Posterior cingulate gyrus (tissue), 11 donors: ENCODE measurements at regions not wholly inside any gene's neighbourhood (a gene's known extent, or its start where the extent isn't known, plus 50 kb on each side); places are given as distances from the start of the nearest gene placed in this dataset.

Experiments
- DNase-seq, 10 donors: peaks; one replicate each; pipeline versions ENCODE4 v3.0.0 to v3.0.0-alpha.2; 2020 to 2021; ENCODE audit warnings: mixed read lengths in 3 of 10
- intact Hi-C: fragments of 100-400 bp; cut with DNase I; formaldehyde crosslinking; loops from one replicate; pipeline ENCODE4 v1.15.1; 2023

DNA sequence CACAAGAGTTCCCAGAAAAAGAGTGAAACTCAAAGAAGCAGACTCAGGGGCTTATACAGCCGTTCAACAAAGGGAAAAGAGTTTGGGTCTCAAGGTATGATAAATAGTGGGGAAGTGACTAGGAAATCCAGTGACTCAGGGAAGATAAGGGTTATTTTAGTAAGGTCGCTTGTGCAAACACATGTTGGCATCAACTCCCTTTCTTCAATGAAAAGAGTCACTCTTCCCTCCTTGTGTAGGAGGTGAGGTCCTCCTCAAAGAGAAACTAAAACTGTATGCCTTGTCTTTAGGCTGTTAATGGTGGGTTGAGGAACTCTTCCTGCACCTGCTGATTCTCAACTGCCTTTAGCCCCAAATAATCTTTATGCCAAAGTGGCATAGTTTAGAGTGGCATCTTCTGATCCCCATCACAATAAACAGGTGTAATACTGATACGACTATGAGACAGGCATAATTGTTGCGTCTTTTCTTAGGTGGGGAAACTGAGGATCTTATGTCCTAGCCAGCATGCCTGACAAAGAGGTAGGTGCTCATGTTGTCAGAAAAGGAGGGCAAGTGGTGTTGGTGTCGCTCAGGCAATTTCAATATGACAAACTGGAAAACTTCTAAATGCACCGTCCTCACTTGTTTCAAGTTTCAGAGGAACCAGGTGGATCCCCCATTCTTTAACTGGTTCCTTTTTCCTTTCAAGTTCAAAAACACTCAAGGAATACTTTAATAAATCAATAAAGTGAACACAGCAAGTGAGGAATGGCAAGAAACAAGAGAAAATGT, 294.1 kb upstream of the RUNX1 start:
- intact Hi-C loops: no loop called here
- no peak for DNase-seq

DNA sequence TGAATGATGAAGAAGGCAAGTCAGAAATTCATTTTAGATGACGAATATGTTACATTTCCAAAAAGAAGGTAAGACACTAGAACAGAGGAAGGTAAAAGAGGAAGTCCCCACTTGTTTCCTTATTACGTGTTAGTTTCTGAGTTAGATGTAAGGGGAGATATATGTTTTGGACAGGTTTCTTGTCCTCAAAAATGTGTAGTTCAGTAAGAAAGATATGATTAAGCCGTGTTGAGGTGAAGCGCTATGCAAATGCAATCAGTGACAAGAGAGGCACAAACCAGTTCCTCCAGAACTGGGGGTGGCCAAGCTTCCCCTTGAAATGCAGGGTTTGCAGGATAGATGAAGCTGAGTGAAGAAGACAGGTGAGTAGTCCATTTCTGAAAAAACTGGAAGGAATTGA, 293.3 kb upstream of the RUNX1 start:
- no peak for DNase-seq
- intact Hi-C loops: no loop called here

DNA sequence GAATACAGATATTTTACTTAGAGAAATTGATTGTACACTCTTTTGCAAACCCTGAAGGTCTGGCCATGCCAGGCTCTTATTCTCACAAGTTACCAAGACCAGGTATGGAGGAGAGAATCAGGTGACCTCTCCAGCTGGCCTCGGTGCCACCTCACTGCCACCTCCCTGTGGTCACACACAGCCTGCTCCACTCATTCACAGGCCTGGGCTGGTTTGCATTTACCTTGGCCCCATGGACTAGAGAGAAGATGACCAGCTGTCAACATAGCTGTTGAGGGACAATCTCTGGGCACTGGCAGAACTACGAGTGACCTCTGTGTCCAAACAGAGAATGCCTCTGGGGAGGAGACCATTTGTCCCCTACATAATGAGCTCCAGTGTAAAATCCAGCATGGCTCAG, 291.2 kb upstream of the RUNX1 start:
- no peak for DNase-seq
- intact Hi-C loops: no loop called here

DNA sequence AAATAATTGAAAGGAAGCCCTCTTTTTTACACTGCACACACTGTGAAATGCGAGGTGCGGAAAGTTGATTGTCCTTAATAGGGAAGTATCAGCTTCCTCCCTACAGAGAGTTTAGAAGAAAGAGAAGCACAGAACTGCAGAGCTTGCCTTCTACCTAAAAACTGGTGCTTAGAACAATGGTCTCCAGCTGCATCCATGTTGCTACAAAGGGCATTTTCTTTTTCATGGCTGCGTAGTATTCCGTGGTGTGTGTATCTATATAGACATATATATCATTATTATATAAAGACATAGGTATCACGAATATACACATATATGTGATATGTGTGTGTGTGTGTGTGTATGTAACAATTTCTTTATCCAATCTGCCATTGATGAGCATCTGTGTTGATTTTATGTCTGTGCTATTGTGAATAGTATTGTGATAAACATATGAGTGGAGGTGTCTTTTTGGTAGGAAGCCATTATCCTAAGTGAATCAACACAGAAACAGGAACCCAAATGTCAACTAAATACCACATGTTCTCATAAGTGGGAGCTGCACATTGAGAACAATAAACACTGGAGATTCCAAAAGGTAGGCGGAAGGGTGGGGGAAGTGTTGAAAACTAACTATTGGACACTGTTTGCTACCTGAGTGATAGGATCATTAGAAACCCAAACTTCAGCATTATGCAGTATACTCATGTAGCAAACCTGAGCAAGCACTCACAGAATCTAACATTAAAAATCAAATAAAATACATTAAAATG, 290.0 kb upstream of the RUNX1 start:
- intact Hi-C loops: no loop called here
- DNase-seq: no peak

DNA sequence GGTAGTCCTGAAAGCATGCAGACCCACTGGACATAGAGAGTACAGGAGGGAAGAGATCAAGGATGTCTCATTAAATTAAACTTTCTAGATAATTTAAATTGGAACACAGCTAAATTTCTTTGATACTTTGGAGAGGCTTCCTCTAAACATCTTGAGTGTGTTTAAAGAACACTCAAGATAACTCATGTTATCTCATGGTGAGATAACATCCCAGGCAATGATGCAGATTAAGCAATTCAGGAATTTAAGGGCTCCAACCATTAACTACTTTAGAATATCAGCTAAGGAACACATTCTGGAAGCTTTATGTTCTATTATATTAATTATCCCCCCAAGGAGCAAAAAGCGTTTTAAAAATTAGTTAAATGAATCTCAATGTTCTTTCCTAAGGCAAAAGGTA, 289.2 kb upstream of the RUNX1 start:
- no peak for DNase-seq
- intact Hi-C loops: no loop called here

DNA sequence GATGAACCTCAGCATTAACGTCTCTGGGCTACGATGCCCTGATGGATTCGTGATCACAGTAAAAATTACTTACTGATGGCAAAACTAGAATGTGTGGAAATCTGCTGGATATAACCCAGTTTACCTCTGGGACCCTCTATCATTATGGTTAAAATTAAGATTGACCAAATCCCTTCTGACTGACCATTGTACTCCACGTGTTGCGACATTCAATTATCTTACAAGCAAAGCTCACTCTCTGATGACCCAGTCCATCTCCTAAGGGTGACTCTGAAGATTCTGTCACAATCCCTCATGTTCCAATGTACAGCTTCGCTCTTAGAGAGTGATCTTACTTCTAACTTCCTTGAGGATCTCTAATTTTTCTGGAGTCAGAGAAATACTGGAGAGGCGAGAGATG, 288.5 kb upstream of the RUNX1 start:
- intact Hi-C loops: no loop called here
- DNase-seq: no peak

DNA sequence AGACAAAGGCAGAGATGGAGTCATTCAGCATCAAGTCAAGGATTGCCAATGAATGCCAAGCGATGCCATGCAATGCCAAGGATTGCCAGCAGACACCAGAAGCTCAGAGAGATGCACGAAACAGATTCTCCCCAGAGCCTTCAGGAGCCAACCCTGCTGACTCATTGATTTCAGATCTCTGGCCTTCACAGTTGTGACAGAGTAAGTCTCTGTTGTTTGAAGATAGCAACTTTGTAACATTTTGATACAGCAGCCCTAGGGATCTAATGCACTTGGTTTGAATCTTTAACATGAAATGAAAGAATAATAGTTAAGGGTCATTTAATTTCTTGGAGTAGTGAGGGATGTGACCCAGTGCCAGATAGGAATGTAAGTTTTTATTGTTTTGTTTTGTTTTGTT, 287.4 kb upstream of the RUNX1 start:
- DNase-seq: no peak
- intact Hi-C loops: no loop called here

DNA sequence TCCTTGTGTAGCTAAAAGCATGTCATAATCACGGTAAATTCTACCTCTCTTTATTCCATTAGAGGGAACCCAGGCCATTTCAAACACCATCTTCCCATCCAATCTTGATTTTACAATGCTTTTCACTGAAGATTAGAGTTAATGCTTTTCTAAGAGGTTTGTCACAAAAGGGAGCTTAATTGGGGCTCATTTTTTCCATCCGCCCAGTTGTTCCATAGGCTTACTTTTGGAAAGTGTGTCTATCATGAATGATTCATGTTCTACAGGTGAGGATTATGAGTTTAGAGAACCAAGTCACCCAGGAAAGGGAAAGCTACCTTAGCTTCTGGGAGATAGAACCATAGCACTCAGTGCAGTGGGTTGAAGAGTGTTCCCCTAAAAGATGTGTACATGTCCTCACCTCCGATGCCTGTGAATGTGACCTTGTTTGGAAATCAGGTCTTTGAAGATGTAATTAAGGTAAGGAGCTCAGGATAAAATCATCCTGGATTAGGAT, 286.9 kb upstream of the RUNX1 start:
- intact Hi-C loops: no loop called here
- no peak for DNase-seq

DNA sequence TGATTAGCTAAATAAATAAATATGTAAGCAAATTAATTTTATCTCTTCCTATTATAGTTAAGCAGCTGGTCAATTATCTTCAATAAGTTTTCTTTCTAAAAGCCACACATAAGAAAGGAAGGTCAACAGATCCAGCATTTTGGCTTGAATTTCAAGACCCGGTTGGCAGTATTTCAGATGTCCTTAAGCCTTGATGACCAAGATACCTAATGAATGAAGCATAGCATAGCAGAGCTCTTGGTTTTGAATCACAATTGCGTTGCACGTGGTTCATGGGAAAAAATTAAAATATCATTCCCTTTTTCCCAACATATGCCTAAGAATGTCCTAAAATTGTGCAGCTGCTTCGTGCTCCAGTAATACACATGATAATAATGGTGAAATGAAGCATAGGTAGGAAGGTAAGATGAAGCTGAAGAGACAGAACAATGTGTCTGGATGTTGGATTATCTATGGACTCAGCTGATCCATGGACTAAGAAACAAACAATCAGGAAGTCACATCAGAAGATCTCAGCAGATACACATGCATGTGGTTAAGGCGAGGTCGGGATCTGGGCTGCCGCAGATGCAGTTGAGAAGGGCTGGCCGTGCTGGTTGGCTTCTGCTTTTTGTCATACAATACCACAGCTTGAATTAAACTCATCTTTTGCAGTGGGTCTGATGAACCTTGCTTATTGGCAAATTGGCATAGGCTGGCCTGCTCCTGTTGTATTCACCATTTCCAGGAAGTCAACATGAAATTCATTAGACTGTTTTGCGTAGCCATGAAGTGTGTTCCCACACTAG, 284.9 kb upstream of the RUNX1 start:
- peak in 1 of 10 donors; percentile 66 for DNase-seq
- intact Hi-C loops: no loop called here

DNA sequence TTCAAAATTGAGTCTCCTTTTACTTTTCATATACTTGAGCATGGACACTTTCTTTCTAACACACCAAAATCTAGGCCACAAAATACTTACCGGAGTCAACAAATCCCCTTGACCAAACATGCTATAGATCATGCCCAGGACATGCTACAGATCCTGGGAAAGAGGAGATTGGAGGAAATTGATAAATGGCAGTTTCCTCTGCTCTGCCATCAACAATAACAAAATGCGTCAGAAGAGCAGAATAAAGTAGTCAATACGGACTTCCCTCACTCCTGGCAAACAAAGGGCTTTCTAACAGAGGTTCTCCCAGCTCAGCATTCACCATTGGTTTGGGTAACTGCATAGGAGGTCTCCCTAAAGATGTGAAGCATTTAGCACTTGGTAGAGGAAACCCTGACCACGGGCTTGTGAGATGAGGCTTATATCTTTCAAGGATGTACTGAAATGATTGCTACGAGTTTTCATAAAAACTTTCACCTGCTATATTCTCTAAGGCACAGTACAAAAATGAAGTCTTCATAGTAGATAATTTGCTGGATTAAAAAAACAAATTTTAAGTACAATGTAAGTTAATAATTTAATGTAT, 283.8 kb upstream of the RUNX1 start:
- intact Hi-C loops: no loop called here
- DNase-seq: no peak

DNA sequence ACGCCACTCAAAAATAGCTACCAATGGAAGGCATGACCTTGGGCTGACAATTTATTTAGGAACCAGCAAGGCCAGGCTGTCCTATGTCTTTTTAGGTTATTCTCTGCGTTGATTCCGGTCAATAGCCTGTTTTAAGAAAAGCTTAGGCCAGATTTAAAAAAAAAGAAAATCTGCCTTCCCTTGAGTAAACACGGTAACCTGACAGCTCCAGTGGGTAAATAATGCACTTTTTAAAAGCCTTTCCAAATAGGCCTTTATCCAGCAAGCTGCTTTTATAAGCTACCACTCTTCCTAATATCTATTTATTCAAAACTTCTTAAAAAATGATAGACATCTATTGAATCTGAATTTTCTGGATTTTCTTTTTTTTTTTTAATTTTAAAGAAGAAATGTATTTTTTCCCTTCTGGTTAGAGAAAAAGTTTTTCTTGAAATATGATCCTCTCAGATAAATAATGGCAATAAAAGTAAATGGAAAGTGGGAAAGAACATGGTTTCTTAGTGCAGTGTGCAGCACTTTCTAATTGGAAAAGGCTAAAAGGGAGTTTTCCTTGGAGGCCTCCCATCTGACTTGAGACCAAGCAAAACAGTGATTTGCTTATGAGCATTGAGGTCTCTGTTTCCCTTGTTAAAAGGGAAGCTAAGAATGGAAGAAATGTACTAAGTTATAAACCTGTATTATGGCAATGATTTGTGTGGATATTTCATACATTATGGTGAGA, 281.0 kb upstream of the RUNX1 start:
- DNase-seq: no peak
- intact Hi-C loops: loop anchor here (5.0 kb wide), 1 partner anchor 47 kb away; no protein-coding TSS in a partner anchor

DNA sequence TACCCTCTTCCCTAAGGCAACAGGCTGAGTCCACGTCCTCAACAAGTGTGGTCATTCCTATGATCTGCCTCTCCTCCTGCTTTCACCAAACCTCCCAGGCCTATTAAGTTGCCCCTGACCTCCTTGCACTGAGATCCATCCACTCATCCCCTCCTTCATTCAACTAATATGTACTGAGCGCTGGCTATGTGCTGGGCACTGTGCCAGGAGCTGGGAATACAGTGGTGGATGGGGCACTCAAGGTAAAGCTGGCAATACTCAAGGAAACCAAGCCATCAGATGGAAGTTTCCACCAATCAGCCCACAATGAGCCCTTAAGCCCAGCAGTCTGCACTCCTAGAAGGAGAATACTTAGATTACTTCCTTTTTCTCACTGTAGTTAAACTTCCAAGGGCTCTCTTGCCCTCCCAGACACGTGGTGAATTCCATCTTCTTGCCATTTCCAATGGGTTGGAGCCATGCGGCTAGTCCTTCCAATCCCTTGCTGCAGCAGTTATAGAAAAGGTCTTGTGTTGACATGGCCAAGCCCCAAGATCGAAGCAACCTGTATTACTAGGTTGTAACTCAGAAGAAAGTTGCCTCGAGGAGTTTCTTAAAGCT, 279.9 kb upstream of the RUNX1 start:
- no peak for DNase-seq
- intact Hi-C loops: loop anchor here (5.0 kb wide), 1 partner anchor 48 kb away; no protein-coding TSS in a partner anchor

DNA sequence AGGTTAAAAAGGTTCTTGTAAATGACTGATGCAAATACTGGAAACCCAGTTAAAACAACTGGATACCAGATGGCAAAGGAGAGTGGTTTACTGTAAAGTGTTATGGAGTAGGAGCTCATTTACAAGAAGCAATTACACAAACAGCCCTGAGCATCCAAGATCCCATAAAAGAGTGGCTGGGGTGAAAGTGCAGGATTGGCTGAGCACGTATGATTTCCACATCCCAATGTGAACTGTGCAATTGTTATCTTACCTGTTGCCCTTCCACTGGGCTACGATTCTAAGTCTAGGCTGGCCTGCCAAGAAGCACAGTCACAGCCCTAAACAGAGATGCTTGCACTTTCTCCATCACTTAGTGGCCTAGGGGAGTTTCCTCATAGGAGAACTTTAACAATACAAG, 277.6 kb upstream of the RUNX1 start:
- no peak for DNase-seq
- intact Hi-C loops: loop anchor here (5.0 kb wide), 1 partner anchor 51 kb away; no protein-coding TSS in a partner anchor

DNA sequence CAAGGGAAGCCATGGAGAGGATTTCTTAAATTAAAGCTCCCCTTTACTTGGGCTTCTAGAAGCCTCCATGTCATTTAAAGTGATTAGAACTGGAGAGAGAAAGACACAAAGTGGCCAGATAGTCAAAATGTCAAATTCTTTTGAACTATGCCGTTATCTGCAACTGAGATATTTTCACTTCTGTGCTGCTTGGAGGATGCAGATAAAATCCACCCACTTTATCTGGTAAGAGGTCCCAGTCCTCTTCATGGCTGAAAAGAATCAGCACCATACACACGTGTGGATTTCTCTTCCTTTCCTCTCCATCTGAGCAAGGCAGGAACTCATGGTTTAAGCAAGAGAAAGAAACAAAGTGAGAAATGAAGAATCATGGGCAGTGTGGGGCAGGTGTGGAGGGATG, 276.9 kb upstream of the RUNX1 start:
- DNase-seq: no peak
- intact Hi-C loops: loop anchor here (5.0 kb wide), 1 partner anchor 51 kb away; no protein-coding TSS in a partner anchor

DNA sequence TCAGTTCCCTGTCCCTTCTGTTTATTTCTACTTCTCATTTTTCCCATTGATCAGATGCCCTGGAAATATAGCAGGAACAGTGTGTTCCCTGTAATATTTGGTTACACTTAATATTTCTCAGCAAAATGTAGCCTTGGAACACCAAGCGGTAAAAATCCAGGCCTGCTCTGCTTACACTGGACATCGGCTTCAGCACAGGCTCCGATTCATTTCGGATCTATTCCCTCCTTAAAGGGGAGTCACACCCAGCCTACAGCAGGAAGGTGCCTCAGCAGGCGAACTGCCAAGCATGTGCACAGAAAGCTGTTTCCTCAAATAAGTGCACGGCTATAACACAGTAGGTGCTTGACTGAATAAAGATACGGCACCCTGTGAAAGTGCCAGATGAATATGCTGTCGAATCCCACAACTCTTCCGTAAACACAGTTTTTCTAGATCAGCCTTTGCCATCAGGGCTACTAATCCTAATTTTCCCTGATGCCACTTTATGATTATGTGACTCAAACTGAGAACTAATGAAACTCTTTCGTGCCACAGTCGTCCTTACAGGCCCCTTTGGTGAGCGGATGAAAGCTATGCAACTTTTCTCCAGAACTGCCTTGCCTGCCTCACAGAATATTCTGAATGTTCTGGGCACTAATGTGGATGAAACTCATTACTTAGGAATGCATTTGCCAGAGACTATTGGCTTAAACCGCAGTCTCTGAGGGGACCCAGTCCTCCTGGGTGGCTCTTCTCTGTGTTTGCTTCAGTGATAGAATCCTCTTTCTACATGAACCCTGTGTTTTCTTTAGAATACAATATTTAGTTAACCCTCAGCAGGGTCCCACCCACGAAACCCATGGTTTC, 275.5 kb upstream of the RUNX1 start:
- intact Hi-C loops: loop anchor here (5.0 kb wide), 1 partner anchor 53 kb away; no protein-coding TSS in a partner anchor

DNA sequence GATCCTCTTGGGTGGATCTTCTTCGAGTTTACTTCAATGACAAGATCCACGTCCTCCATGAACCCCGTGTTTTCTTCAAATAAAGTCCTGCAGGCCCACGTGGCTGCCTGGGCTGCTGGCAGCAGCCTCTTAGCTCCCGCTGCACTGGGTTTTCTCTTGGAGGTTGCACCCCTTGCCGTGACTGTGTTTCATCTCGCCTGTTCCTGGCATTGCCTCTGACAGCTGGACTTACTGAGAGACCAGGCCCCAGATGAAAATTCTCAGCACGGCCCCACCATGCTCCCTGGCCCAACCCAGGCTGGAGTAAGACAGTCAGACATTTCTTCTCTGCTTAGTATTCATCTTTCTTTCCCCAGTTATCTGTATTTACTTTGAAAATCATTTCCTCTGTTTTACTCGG, 274.8 kb upstream of the RUNX1 start:
- DNase-seq: peak in 1 of 10 donors; percentile 75
- intact Hi-C loops: no loop called here

More for the DNA sequence above, 275.5 kb upstream of the RUNX1 start:
- no peak for DNase-seq

DNA sequence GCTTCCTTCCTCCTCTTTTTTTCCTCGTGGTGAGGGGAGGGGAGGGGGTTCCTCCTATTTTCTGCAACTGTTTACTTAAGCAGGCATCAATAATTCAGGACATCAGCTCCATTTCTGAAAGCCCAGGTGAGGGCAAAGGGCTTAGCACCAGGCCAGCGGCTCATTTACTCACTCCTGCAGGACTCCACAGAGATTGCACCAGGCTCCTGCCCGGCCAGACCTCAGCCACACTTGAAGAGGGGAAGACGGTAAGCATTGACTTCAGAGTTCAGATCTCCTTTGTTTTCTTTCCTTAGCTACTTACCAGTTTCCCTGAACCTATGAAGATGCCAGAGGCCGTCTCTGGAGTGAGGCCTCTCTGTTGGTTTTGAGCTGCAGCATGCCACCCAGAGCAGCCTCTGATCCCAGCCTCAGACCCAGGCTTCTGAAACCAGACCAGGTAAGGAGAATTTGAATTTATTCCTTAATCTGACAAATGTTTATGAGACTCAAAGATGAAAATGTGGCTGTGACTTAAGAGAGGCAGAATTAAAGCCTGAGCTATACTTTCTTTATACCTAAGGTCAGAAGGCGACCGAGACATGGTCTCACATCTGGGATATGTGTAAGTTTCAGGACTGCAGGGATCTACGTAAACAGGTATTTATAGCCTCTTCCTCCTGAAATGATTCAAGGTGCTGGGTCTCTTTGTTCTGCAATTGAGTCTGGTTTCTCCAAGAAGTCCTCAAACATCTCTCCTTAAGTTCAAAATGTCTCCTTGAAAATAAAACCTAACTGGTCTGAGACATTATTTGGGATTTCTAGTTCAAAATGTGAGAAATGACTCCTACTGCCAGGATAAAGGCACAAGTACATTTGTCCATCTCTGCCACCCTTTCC, 272.5 kb upstream of the RUNX1 start:
- no peak for DNase-seq
- intact Hi-C loops: no loop called here
